Trophoblast cell (in vitro differentiated cells and primary cell): ENCODE measurements at regions not wholly inside any gene's neighbourhood (a gene's known extent, or its start where the extent isn't known, plus 50 kb on each side); places are given as distances from the start of the nearest gene placed in this dataset.
"Not testable (repeated sequence)": the region's sequence is repeated elsewhere in the genome, so short reads cannot be mapped to it uniquely, and the experiment has no call there.

ENCODE experiments used
- DNase-seq, 2 donors: peaks; one replicate each; pipeline ENCODE4 v3.0.0-alpha.2; 2016
- H2AFZ ChIP-seq: 2 replicates; pipeline ENCODE4 v1.6.1; 2013; ENCODE audit warnings: low read length, moderate library complexity, mild to moderate bottlenecking; ENCODE audit not compliant: insufficient read depth, poor library complexity
- H2AK5ac ChIP-seq: 2 replicates; pipeline ENCODE4 v1.6.1; 2013; ENCODE audit warnings: mild to moderate bottlenecking, low read length
- H2BK120ac ChIP-seq: 2 replicates; pipeline ENCODE4 v1.6.1; 2013; ENCODE audit warnings: low read length, mild to moderate bottlenecking, moderate library complexity; ENCODE audit not compliant: insufficient read depth, poor library complexity
- H2BK12ac ChIP-seq: 2 replicates; pipeline ENCODE4 v1.6.1; 2013; ENCODE audit warnings: mild to moderate bottlenecking, low read length, moderate library complexity
- H2BK5ac ChIP-seq: 2 replicates; pipeline ENCODE4 v1.6.1; 2013; ENCODE audit warnings: low read length, low read depth, moderate library complexity, mild to moderate bottlenecking; ENCODE audit not compliant: poor library complexity
- H3K14ac ChIP-seq: 2 replicates; pipeline ENCODE4 v1.6.1; 2013; ENCODE audit warnings: mild to moderate bottlenecking, low read length
- H3K18ac ChIP-seq: 2 replicates; pipeline ENCODE4 v1.6.1; 2013; ENCODE audit warnings: mild to moderate bottlenecking, low read length
- H3K23ac ChIP-seq: 2 replicates; pipeline ENCODE4 v1.6.1; 2013; ENCODE audit warnings: low read length
- H3K27ac ChIP-seq: 2 replicates; pipeline ENCODE4 v1.5.1; 2013; ENCODE audit warnings: low read depth, mild to moderate bottlenecking, inconsistent platforms, low read length, moderate library complexity
- H3K27me3 ChIP-seq: 2 replicates; pipeline ENCODE4 v1.6.1; 2013; ENCODE audit warnings: inconsistent platforms, mild to moderate bottlenecking, low read length, moderate library complexity; ENCODE audit not compliant: insufficient read depth
- H3K36me3 ChIP-seq, 2 experiments: 1 replicate in 1 of 2; 2 replicates in 1 of 2; pipeline ENCODE4 v1.6.1; 2013; ENCODE audit warnings: low read length in 2 of 2, mild to moderate bottlenecking in 2 of 2, moderate library complexity in 1 of 2; ENCODE audit not compliant: insufficient read depth in 2 of 2, control insufficient read depth in 1 of 2
- H3K4ac ChIP-seq: 2 replicates; pipeline ENCODE4 v1.6.1; 2013; ENCODE audit warnings: low read depth, mild to moderate bottlenecking, low read length, moderate library complexity
- H3K4me1 ChIP-seq, 2 experiments: 1 replicate in 1 of 2; 2 replicates in 1 of 2; pipeline ENCODE4 v1.6.1; 2013; ENCODE audit warnings: low read length in 2 of 2, mild to moderate bottlenecking in 2 of 2, moderate library complexity in 1 of 2; ENCODE audit not compliant: insufficient read depth in 2 of 2, control insufficient read depth in 1 of 2
- H3K4me2 ChIP-seq: 2 replicates; pipeline ENCODE4 v1.6.1; 2013; ENCODE audit warnings: inconsistent platforms, mild to moderate bottlenecking, low read length, moderate library complexity
- H3K4me3 ChIP-seq: 2 replicates; pipeline ENCODE4 v1.5.1; 2013; ENCODE audit warnings: mild to moderate bottlenecking, low read depth, low read length, inconsistent platforms
- H3K79me1 ChIP-seq: one replicate; pipeline ENCODE4 v1.6.1; 2013; ENCODE audit warnings: low read length
- H3K79me2 ChIP-seq: 2 replicates; pipeline ENCODE4 v1.6.1; 2013; ENCODE audit warnings: low read length, mild to moderate bottlenecking; ENCODE audit not compliant: control insufficient read depth, insufficient read depth, poor library complexity
- H3K9ac ChIP-seq: 2 replicates; pipeline ENCODE4 v1.6.1; 2013; ENCODE audit warnings: mild to moderate bottlenecking, low read length
- H3K9me3 ChIP-seq: 2 replicates; pipeline ENCODE4 v1.6.1; 2013; ENCODE audit warnings: low read depth, mild to moderate bottlenecking, control low read depth, inconsistent platforms, low read length; ENCODE audit not compliant: insufficient read depth
- H4K12ac ChIP-seq: 2 replicates; pipeline ENCODE4 v1.6.1; 2013; ENCODE audit warnings: low read depth, mild to moderate bottlenecking, low read length, moderate library complexity
- H4K8ac ChIP-seq: 2 replicates; pipeline ENCODE4 v1.6.1; 2013; ENCODE audit warnings: low read depth, mild to moderate bottlenecking, low read length, moderate library complexity
- H4K91ac ChIP-seq: one replicate; pipeline ENCODE4 v1.6.1; 2013; ENCODE audit warnings: low read depth, mild to moderate bottlenecking, low read length, moderate library complexity
- WGBS: extraction: QIAGEN DNeasy Blood & Tissue Kit; methylation state at CpG from one replicate; pipeline ENCODE4 v1.1.7; 2013; ENCODE audit warnings: missing lambda C conversion rate; ENCODE audit not compliant: insufficient read length, insufficient coverage; ENCODE audit errors: extremely low coverage; 5-methylcytosine and 5-hydroxymethylcytosine counted together

DNA sequence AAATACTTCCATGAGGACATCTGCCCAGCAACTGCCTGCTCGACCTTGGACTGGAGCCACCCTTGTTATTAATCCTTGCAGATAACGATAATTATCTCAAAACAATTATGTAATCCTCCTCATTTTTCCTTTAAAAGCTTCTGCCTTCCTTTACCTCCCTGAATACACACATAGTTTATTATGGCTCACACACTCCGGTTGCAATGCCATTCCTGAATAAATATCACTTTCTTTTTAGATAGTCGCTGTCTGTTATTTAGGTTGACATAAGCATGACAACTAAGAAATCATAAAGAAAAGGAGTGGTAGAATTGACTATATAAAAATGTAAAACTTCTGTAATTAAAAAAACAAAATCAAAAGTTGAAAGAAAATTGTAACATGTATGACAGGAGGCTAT lies 64.8 kb downstream of the B4GALT7 start:
- H3K14ac ChIP-seq, H3K79me1 ChIP-seq, H2BK120ac ChIP-seq, H2AFZ ChIP-seq, DNase-seq, H3K27ac ChIP-seq, H3K9ac ChIP-seq, H3K4me1 ChIP-seq, H3K4me2 ChIP-seq, H3K9me3 ChIP-seq, H2BK12ac ChIP-seq, H3K23ac ChIP-seq, H3K36me3 ChIP-seq, H4K12ac ChIP-seq, H3K4me3 ChIP-seq, H4K91ac ChIP-seq, H3K18ac ChIP-seq, H2BK5ac ChIP-seq, H4K8ac ChIP-seq, H2AK5ac ChIP-seq, H3K79me2 ChIP-seq, H3K4ac ChIP-seq, H3K27me3 ChIP-seq: not testable (repeated sequence)
- WGBS: no CpG with 5 or more reads among the region's 4 CpGs

DNA sequence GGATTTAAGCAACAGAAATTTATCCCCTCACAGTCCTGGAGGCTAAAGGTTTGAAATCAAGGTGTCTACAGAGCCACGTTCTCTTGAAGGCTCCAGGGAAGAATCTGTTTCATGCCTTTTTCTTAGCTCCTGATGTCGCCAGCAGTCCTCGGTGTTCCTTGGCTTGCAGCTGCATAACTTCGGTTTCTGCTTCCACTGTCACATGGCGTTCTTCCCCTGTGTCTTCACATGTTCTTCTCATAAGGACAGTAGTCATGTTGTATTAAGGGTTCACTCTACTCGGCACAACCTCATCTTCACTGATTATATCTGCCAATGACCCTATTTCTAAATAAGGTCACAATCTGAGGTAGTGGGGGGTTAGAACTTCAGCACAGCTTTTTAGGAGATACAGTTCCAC lies 65.2 kb downstream of the B4GALT7 start:
- not testable (repeated sequence) for H2AFZ ChIP-seq, H3K27ac ChIP-seq, H2AK5ac ChIP-seq, DNase-seq, H3K4me2 ChIP-seq, H2BK5ac ChIP-seq, H3K9ac ChIP-seq, H3K27me3 ChIP-seq, H2BK12ac ChIP-seq, H4K91ac ChIP-seq, H3K4me3 ChIP-seq, H3K79me1 ChIP-seq, H3K4me1 ChIP-seq, H3K4ac ChIP-seq, H2BK120ac ChIP-seq, H3K14ac ChIP-seq, H3K18ac ChIP-seq, H3K36me3 ChIP-seq, H3K9me3 ChIP-seq, H4K12ac ChIP-seq, H3K23ac ChIP-seq, H4K8ac ChIP-seq, H3K79me2 ChIP-seq
- WGBS: no CpG with 5 or more reads among the region's 6 CpGs

DNA sequence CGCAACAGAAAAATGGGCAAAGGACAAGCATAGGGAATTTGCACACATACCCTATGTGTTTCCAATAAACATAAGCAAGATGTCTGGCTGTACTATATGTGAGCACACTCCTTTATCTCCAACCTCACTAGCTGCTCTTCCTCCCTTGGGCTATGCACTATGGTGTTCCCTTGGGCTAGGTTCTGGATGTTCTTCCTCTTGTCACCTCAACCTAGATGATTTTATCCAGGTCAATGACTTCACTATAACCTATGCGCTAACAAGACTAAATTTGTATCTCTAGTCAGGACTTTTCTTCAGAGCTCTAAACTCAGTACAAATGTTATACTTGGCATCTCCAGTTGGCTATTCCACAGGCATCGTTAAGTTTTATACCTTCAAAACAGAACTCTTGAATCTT lies 66.0 kb downstream of the B4GALT7 start:
- H3K14ac ChIP-seq, H3K4me2 ChIP-seq, H2AK5ac ChIP-seq, H2BK12ac ChIP-seq, H3K9ac ChIP-seq, H3K9me3 ChIP-seq, H3K4ac ChIP-seq, H3K79me1 ChIP-seq, H2BK5ac ChIP-seq, H3K27ac ChIP-seq, H2AFZ ChIP-seq, H4K91ac ChIP-seq, H3K27me3 ChIP-seq, H2BK120ac ChIP-seq, H4K8ac ChIP-seq, H4K12ac ChIP-seq, H3K18ac ChIP-seq, H3K79me2 ChIP-seq, H3K4me1 ChIP-seq, H3K4me3 ChIP-seq, DNase-seq, H3K23ac ChIP-seq, H3K36me3 ChIP-seq: not testable (repeated sequence)
- WGBS: no CpG with 5 or more reads among the region's 3 CpGs

DNA sequence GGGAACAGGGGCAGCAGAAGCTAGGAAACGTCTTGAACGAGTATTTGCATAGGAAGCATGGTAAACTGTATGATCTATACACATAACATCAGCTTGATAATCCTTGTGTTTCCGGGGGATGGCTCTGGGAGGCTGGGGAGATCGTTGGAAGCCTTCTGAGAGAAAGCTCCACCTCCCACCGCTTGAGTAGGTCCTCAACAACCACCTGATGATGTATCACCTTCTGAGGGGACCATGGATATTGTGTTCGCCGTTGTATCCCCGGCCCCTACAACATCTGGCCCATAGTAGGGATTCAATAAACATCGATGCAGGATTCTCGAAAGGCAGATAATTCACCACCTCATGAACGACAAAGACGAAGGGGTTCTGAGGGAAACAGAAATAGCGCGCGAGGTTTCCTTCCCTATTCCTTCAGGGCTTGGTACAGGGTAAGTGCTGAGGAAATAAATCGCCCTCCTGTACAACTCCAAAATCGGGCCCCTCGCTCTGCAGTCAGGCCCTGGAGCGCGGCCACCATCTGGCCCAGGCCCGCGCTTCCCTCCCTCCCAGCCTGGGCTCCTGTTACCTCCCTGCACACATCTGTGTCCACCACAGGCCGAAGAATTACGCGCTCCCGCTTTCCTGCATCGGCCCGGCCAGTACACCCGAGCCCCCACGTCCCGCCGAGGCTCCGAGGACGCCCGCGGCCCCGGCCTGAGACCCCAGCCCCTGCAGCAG lies 71.3 kb downstream of the B4GALT7 start:
- H2BK120ac ChIP-seq, H3K9me3 ChIP-seq, H3K27me3 ChIP-seq, H2BK12ac ChIP-seq, H3K18ac ChIP-seq, H3K4me2 ChIP-seq, H2BK5ac ChIP-seq, H2AK5ac ChIP-seq, H2AFZ ChIP-seq, H4K91ac ChIP-seq, H3K4me3 ChIP-seq, H3K79me2 ChIP-seq, H3K4me1 ChIP-seq, H3K27ac ChIP-seq, H3K14ac ChIP-seq, H3K9ac ChIP-seq, H4K8ac ChIP-seq, H3K23ac ChIP-seq, H3K79me1 ChIP-seq, H3K4ac ChIP-seq, H4K12ac ChIP-seq, DNase-seq, H3K36me3 ChIP-seq: not testable (repeated sequence)
- WGBS: no CpG with 5 or more reads among the region's 37 CpGs
